GM12865 (cell line): ENCODE measurements at regions not wholly inside any gene's neighbourhood (a gene's known extent, or its start where the extent isn't known, plus 50 kb on each side); places are given as distances from the start of the nearest gene placed in this dataset.
"Not testable (repeated sequence)": the region's sequence is repeated elsewhere in the genome, so short reads cannot be mapped to it uniquely, and the experiment has no call there.

ENCODE experiments used
- DNase-seq: peaks from one replicate; pipeline ENCODE4 v3.0.0; 2010; ENCODE audit warnings: low read depth
- H3K4me3 ChIP-seq: 2 replicates; pipeline ENCODE4 v1.5.1; 2011; ENCODE audit warnings: mild to moderate bottlenecking, low read depth, low read length, control low read depth
- CTCF ChIP-seq: IDR thresholded peaks from 2 replicates; pipeline ENCODE4 v1.5.1; 2011; ENCODE audit warnings: low read length, control low read depth, low read depth, inconsistent platforms; ENCODE audit not compliant: insufficient read depth; ENCODE audit errors: missing control alignments

DNA sequence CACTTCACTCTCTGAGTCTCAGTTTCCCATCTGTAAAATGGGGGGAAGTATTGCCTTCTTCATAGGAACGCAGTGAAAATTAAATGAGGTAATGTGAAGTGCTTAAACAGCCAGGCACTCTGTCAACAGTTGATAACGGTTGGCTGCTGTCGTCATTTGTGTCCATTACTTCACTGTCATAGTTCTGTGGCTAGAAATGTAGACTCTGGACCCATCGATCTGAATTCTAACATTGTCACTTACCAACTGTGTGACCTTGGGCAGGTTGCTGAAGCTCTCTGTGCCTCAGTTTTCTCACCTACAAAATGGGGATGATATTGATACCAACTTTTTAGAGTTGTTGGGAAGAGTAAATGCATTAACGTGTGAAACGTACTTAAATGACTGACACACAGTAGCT lies 152.6 kb downstream of the PTPRU start:
- no peak for TF ChIP-seq CTCF
- no peak for DNase-seq
- no peak overlapping the region for H3K4me3 ChIP-seq

- no peak for TF ChIP-seq CTCF
- DNase-seq, result no peak
- no peak overlapping the region for H3K4me3 ChIP-seq
These were observed 151.8 kb downstream of the PTPRU start for GRCh38 chr1:29388170-29388569.

GRCh38 chr1:29387210-29387609 lies 150.9 kb downstream of the PTPRU start:
- no peak for TF ChIP-seq CTCF
- H3K4me3 ChIP-seq, result no peak overlapping the region
- DNase-seq, result no peak

- DNase-seq, H3K4me3 ChIP-seq: not testable (repeated sequence)
These were observed 150.1 kb downstream of the PTPRU start for GRCh38 chr1:29386453-29386852.

DNA sequence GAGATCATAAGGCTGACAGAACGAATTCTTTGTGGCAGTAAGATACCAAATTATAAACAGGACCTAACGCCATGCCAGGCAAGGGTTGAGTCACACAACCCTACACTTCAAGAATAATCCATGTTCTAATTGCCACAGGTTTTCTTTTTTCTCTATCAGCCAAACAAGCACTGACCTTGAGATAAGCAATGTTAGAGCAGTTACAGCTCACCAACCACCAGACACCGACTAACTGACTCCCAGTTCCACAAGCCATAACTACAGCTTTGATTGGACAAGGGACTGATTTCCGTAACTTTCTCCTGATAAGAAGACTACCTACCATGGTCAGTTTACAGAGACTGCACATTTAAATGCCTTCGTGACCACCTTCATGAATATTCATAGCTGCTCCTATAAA lies 149.6 kb downstream of the PTPRU start:
- H3K4me3 ChIP-seq, result no peak overlapping the region
- DNase-seq, result no peak
- no peak for TF ChIP-seq CTCF

- H3K4me3 ChIP-seq, result no peak overlapping the region
- DNase-seq, result no peak
- TF ChIP-seq CTCF, result no peak
These were observed 148.2 kb downstream of the PTPRU start for GRCh38 chr1:29384496-29385015.

DNA sequence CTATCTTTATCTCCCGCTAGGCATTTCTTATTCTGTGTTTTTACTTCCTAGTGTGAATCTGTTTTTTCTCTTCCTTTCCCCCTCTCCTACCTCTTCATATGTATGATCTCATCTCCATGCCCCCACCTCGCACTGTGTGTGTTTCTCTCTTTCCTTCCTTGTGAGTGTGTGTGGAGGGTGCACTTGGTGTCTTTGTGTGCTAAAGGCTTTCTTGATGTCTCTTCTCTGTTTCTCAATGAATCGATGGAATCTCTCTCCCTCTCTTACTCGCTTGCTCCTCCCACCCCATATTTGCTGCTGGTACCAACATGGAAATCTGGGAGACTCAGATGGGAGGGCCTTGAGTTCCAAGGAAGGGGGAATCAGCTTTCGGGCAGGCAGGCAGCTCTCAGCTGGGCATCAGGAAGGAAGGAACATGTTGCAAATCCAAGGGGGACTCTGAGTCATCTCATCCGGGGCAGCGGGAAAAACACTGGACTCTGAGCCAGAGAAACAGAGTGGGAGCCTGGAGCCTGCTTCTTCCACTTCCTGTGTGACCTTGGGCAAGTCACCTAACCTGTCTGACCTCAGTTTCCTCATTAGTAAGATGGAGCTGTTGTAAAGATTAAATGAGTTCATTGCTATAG lies 147.5 kb downstream of the PTPRU start:
- TF ChIP-seq CTCF, result no peak
- no peak overlapping the region for H3K4me3 ChIP-seq
- DNase-seq, result no peak
